ENCODE measurements at regions not wholly inside any gene's neighbourhood (a gene's known extent, or its start where the extent isn't known, plus 50 kb on each side); places are given as distances from the start of the nearest gene placed in this dataset.

DNA sequence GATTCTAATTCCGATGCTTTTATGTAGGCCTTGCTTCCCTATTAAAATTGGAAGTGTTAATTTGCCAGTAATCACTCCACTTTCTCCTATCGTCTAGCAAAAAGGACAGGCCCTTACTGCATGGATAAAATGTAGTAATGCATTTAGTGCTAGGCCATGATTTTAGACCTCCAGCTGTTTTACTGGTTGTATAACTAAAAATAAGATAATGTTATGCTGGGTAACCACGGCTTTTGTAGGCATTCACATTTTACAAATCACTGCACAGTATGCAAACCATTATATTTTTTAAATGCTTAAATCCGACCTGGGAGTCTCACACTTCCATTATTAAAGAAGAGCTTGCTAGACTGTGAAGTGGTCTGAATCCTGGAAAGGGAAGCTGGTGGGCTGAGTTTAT, 179.5 kb downstream of the TFAP2A start:
- no peak for DNase-seq

DNA sequence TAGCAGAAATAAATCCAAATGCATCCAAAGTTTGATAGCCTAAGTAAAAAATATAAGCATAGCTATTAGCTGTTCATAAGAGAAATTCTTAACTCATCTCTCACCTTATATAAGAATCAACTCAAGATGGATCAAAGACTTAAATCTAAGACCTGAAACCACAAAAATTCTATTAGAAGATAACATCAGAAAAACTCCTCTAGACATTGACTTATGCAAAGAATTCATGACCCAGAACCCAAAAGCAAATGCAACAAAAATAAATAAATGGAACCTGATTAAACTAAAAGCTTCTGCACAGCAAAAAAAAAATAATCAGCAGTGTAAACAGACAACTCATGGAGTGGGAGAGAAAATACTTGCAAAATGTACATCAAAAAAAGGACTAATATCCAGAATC, 184.3 kb downstream of the TFAP2A start:
- DNase-seq: no peak

DNA sequence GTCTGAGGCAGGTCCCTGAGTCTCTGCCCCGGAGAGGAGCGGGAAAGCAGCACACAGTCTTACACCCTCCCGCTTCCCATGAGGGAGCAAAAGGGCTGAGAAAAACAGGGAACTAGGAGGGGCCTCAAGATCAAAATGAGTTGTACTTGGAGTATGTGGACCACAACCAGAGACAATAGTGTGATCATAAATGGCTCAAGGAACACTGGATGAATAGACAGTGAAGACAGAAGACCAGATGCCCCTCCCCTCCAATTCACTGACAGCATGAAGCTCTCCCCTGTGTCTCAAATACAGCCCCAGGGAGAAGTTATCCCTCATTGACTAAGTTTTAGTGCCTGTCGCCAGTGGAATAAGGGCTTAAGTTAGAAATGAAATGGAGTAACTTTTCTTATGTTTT, 191.0 kb downstream of the TFAP2A start:
- DNase-seq: no peak

DNA sequence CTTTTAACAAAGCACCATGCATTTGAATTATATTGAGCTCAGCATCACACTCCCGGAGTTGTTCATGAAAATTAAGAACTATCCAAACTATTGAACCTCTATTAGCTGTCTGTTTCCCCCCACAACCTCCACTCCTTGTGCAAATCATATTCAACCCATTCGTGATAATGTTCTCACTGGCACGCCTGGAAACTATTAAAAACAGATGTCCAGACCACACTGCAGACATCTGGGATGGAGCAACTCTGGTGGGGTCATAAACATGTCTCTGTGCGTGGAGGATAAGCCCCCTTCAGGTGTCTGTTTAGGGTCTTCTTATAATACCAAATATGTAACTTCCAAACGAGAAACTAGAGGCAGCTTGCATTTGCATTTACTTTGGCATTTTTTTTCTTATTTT, 193.7 kb downstream of the TFAP2A start:
- DNase-seq: no peak

DNA sequence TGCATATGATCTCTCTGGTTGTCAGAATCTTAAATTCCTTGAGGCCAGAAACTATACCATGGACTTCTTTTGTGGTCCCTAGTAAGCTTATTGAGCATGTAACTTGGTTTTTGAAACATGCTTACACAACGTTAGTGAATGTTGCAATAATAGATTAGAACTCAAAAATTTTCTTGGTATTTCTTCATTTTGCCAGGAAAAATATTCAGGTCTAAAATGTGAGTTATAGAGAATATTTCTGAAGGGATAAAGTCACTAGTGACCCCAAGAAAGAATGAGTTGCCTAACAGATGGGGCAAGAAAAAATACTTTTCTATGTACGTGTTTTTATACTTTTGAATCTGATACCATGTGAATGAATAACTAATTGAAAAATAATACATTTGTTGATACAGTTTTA, 195.4 kb downstream of the TFAP2A start:
- DNase-seq: no peak

DNA sequence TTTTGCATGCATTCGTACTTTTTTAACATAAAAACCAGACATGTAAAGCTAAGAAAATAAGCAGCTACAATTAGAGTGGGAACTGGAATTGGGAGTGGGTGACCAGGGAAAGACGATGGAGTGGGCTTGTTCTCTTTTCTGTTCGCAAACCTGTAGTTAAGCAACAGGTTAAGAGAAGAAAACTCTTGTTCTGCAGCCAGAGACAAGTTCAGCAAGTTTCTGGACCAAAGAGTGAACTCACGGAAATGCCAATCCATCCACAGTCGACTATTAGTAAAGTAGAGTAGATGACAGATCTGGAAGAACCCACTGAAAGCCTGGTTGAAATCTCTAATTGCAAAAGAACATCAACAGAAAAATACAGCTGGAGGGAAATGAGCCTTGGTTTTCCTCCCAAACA, 197.8 kb downstream of the TFAP2A start:
- DNase-seq: no peak

DNA sequence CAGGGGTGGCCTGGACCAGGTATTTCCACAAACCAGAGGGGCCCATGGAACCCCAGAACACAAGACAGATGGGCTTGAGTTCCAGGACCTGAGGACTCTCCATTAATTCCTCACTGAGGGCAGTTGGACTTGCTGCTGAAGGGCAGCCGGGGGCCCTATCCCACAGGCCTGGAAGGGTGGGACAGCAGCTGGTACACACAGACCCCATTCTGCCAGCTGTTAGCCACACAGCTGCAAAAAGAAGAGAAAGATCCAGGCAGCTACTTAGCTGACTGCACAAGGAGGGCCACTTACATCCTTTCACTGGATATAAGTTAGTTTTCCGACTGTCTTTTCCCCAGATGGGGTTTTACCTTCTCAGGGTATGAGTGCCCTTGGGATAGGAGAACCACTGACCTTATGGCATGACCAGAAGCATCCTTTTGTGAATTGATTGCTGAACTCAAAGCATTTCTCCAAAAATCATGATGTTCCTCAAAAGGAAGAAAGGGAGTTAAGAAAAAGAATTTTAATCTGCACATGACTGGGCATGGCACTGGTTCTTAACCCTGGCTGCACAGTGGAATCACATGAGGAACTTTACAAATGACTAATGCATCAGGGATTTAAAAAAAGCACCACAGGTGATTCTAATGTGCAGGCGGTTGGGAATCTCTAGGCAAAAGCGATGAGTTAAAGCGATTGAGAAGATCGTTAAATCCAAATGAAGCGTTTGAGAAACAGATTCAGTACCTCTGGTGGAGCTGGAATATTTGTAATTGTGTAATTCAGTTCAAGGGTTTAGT, 199.4 kb downstream of the TFAP2A start:
- no peak for DNase-seq

DNA sequence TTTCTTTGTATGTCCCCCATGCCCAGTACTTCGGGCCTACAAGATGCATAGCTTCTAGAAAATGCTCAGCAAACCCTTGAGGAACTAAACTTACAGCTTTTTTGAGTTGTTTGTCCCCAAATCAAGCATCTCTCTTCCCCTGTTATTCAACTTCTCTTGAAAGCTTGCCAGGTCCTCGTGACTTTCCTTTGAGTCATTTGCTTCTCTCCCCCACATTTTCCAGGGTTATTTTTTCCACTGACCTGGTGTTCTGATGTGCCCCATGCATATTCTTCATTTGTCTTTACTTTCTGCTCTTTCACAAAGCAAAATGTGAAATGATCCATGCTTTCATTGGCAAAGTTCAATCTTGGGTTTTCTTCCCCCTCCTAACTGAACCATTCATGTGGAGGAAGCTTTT, 204.8 kb downstream of the TFAP2A start:
- DNase-seq: no peak

DNA sequence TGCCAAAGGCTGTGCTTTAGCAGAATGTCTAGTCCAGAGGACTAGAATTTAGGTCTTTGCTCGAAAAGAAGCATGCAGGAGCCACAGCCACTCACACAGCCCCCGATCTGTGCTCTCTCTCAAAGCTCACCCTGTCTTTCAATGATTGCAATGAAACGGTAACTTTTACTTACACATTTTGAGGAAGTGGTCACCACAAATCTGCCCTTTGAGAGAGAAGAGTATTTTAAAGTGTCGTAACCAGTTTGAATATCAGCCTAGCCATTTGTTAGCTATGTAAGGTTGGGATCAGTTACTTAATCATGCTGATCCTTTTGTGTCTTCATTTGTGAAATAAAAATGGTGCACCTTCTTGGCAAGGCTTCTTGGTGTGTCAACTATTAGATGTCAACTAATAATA, 209.0 kb downstream of the TFAP2A start:
- DNase-seq: no peak

DNA sequence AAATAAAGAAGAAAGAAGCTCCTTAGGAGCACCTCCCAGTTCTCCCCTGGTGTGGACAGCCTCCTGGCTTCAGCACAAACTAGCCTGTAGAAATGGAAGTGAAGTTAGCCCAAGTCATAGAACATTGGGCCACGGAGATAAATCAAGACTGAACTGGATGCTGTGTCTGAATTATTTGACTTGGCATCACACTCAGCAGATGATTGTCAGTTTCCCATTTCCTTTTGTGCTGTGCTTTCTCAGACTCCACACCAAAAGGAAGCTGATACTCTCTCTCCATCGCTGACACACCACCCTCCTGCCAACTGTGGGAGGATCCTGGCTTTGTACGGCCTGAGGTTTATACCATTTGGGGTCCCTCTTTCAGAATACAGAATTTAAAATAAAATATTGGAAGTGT, 209.8 kb downstream of the TFAP2A start:
- no peak for DNase-seq

DNA sequence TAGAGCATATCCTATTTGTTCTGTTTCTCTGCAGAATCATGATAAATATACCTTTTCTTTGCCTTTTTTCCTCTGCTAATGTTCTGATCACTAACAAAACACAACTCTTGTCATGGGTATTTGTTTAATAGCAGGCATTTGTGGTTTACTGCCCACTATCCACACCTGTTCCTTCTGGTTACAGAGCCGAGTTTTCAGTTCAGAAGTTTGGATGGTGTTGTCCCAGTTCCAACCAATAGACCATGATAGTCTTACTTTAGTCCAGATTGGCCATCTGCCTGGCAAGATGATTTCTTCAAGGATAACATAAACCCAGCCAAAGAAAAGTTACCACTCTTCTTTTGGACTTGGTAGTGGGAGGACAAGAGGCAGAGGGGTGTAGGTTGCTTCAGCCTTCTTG, 211.2 kb downstream of the TFAP2A start:
- DNase-seq: no peak

DNA sequence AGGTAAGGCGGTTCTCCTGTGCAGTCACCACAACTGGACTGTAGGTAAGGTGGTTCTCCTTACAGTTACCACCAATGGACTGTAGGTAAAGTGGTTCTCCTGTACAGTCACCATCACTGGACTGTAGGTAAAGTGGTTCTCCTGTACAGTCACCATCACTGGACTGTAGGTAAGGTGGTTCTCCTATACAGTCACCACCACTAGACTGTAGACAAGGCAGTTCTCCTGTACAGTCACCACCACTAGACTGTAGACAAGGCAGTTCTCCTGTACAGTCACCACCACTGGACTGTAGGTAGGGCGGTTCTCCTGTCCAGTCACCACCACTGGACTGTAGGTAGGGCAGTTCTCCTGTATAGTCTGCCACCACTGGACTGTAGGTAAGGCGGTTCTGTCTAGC, 212.3 kb downstream of the TFAP2A start:
- no peak for DNase-seq

DNA sequence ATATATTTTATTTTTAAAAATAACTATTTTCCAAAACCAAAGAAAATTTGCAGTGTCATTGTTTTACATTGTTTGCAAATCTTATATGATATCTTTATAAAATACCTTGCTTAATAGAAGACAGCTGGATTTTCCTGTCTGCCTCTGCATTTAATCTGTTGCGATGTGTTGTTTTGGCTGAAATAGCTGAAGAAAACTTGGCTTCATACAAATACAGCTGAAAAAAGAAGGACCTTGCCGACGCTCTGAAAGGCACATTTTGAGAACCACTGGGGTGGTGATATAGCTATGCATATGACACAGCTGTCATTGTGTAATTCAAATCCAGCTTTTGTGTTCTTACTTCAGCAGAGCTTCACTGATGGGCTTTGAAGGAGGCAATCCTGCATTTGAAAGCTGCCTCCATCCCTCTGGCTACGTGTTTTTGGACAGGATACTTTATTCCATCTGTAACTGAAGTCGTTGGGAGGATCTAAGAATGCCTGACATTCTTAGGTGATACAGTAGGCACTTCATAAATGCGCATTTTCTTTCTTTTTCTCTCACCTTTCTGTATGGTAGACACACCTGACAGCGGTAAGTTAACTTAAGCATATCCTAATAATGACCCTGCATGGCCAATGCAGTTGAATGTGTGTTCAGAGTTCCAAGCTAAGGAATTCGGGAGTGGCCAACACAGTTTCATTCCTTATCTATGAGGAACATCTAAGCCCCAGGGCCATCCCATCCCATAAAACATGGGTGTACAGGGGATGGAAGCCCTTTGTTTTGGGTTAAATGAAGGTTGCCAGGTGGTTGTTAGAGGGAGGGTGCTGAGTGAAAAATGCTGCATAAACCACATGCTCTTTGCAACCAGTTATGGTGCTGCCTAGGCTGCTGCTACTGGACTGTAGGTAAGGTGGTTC, 213.0 kb downstream of the TFAP2A start:
- DNase-seq: no peak

DNA sequence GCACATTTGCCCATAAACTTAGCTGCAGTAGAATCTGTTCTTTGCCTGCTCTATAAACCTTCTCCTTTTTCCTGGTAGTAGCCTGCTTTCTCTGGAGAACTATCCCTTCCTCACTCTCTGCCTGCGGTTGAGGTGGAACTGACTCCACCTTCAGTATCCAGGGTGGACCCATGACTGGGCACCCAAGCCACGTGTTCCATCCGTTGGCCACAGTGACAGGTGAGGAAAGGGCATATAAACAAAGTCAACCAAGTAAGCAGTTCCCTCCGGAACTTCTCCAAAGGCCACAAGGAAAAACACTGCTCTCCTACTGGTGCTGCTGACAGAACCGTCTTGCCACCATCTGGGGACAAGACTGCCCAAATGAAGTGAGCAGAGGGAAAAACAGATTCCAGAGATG, 218.8 kb downstream of the TFAP2A start:
- no peak for DNase-seq

DNA sequence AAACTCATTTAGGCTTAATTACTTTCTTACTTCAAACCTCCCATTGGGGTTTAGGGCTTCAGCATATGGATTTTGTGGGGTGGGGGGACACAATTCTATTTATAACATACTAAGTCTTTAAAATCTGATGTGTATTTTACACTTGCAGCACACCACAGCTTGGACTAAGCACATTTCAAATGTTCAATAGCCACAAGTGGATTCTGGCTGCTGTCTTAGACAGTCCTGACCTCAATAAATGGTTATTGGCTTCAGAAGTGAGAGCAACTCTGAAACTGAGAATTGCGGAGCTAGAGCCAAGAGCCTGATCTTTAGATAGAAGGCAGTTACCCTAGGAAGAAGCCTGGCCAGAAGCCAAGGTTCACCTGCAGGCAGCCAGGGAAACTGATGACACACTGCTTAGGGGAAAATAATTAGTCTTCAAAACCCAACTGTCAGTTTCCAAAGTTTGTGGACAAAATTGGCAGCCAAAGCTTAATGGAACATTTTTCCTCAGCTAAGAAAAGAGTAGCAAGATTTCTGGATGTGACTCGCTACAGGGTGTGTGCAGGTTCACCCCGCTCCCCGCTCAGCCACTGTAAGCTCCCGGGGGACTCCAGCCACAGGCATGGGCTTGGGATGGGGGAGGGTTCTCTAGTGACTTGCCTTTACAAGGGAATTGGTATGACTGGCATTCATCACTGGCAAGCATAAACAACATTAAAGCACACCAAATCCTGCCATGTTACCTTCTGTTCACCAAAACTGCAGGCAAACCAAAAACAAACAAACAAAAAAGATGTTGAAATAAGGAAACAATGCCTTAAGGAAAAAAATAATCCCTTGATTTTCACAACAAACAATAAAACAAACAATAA, 219.8 kb downstream of the TFAP2A start:
- no peak for DNase-seq

DNA sequence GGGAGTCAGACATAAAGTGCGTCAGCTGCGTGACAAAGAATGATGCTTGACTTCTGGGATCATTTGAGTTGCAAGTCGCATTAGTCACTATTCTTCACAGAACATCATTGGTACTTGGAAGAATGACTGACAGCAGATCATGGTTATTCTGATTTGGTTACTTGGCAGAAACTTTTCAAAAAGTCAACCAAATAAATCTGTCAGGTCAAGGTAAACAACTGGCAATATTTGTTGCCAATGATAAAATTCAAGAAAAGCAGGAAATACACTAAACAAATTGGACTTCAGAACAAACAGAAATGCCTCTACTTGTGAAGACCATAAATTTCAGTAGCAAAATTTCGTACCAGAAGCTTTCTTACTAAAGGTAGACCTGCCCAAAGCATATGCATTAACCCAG, 221.6 kb downstream of the TFAP2A start:
- DNase-seq: no peak

DNA sequence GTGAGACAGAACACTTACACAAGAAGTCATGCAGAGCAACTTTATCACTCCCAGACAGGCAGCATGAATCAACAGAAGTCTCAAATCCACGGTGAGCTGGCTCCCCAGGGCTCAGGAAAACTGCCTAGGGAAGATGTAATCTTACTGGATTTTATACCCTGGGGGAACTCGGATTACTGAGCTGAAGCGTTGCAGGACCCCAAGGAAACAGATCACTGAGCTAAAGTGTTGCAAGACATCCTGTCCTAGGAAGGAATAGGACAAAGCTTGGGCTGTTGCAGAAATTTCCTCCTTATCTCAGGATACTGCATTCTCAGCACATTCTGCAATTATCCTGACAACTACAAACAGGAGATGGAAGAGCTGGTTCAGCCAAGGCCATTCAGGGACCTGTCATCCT, 224.8 kb downstream of the TFAP2A start:
- peak; percentile 0 for DNase-seq

DNA sequence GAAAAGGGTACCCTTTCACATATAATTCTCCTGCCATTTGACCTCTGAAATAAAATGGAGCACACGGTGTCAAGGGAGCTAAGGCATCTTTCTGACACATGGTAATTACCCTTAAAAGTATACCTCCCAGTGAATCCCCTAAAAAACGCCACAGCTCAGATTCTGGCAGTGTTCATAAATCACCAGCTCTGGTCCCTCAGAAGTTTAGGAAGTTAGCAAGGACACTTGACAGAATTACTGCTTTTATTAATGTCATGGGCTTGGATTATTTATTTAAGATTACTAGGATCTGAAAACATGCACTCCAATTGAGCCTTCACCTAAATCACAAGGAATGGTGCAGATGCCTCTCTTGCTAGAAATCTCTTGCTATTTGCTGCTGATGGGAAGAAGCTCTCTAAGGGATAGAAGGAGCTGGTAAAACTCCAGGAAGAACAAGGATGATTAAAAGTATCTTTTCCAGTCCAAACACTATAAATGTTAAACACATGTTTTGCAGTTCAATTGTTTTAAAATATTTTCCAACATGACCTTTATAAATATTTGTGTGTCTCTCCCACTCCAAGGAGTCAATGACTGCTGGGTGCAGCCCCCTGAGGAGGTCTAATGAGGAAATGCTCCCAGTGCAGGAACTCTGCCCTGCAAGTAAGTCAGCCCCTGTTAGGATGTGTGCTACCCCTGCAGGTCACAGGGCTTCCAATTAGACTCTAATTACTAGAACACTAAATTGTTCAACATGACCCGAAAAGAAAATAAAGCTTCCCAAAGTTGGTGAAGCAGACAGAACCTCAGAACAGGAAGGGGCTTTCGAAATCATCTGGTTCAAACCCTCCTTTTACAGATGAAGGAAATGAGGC, 230.3 kb downstream of the TFAP2A start:
- DNase-seq: no peak

DNA sequence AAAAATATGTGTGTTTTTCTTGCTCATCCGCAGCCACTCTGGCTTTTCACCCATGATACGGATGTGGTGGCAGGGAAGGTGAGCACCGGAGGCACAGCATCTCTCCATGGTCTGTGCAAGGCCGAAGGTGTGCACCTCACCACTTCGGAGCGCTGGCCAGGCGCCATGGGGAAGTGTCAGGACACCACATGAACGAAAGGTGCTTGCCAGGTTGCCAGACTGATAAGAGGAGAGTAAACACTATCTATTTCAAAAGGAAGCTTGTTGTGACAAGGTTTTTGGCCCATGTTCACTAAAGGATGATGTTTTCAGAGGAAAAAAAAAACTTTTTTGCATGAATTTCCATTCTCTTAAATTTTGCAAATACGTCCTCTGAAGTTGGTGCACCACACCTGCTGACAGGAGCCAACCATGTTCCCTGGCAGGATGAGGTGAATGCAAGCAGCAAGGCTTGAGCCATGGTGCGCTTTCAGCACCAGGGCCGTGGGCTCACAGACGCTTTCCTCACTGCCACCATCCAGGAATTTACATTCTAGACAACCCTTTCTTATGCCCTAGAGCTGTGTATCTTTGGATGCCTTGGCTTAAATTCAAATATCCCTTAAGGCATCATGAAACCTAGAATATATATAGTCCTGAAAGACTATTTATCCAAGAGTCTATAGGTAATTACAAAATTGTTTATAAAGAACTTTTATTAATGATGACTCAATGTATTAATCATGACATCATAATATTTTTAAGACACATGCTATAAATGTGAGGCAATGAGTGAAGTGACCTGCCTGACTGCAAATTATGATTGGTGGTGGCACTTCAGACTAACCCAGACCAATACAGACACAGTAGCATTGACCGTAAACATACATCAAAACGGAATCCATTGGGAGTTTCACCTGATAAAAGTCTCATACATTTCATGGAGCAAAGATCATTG, 234.5 kb downstream of the TFAP2A start:
- peak; percentile 54 for DNase-seq

DNA sequence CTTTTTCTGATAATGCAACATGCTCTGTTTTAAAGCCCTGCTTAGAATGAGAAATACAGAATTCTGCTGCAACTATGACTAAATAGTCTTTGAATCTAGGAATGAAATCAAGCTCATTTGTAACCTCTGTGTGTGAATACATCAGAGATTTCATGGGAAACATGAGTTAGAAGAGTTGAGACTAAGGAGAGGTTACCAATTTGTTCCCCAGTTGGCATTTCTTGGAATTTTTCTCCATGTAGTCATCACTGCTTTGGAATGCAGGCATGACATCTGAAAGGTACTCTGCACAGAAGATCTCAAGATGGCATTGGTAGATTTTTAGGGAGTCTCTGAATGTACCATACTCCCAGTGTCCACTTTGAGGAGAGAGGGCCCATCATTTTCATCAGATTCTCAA, 237.2 kb downstream of the TFAP2A start:
- DNase-seq: no peak

DNA sequence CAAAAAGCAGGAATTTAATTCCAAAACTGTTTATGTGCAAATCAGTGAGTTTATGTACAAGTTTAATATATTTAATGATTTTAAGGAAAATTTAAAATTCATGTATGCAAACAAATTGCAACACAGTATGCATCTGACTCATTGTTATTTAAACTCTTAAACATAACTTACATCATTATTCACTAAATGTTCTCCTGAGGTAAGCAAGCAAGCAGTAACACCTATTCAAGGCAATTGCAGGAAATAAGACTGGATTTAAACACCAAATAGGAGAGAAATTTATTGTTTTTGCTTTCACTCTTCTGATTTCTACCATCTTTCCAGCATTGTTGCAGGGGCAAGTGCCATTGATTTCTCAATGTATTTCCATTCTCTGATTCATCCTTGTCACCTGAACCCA, 239.5 kb downstream of the TFAP2A start:
- no peak for DNase-seq

Data from NCI-H345 (cell line).